H1 (cell line): ENCODE measurements at regions not wholly inside any gene's neighbourhood (a gene's known extent, or its start where the extent isn't known, plus 50 kb on each side); places are given as distances from the start of the nearest gene placed in this dataset.

ENCODE experiments used
- CTBP2 ChIP-seq: IDR thresholded peaks from 2 replicates; pipeline ENCODE4 v1.7.0; 2011; ENCODE audit warnings: borderline replicate concordance, mild to moderate bottlenecking, moderate library complexity, mixed read lengths, low read length; ENCODE audit not compliant: insufficient read depth, insufficient read length
- EP300 ChIP-seq, 2 experiments: IDR thresholded peaks; 1 replicate in 1 of 2; 2 replicates in 1 of 2; pipeline ENCODE4 v1.6.1; 2011 to 2012; ENCODE audit warnings: low read depth in 2 of 2, low read length in 2 of 2, mild to moderate bottlenecking in 2 of 2, borderline replicate concordance in 1 of 2, inconsistent platforms in 1 of 2, moderate library complexity in 1 of 2
- FOSL1 ChIP-seq: IDR thresholded peaks from 2 replicates; pipeline ENCODE4 v1.6.1; 2011; ENCODE audit warnings: mild to moderate bottlenecking, low read depth, low read length, moderate library complexity; ENCODE audit not compliant: insufficient read depth
- GABPA ChIP-seq: IDR thresholded peaks from 2 replicates; pipeline ENCODE4 v1.6.1; 2011; ENCODE audit warnings: mild to moderate bottlenecking, low read length, moderate library complexity, borderline replicate concordance; ENCODE audit not compliant: insufficient read depth
- KDM5A ChIP-seq: fragments of 200-600 bp; IDR thresholded peaks from 2 replicates; pipeline ENCODE4 v1.7.1; 2012; ENCODE audit warnings: mild to moderate bottlenecking, low read length, inconsistent platforms, mixed read lengths
- PHF8 ChIP-seq: fragments of 200-600 bp; sonication (generic); conservative IDR thresholded peaks from 2 replicates; pipeline ENCODE4 v1.7.1; 2012; ENCODE audit warnings: low read depth, mild to moderate bottlenecking, inconsistent platforms, low read length, moderate library complexity
- POLR2AphosphoS5 ChIP-seq: IDR thresholded peaks from 2 replicates; pipeline ENCODE4 v1.6.1; 2011; ENCODE audit warnings: low read depth, low read length
- POU5F1 ChIP-seq: IDR thresholded peaks from 2 replicates; pipeline ENCODE4 v1.6.1; 2011; ENCODE audit warnings: low read depth, mild to moderate bottlenecking, low read length, moderate library complexity
- RNF2 ChIP-seq: fragments of 200-900, 300-1000 bp; sonication (generic); IDR thresholded peaks from 2 replicates; pipeline ENCODE4 v1.7.1; 2016; ENCODE audit warnings: borderline replicate concordance, low read depth, mild to moderate bottlenecking, antibody characterized with exemption, low read length; ENCODE audit not compliant: poor library complexity, severe bottlenecking; ENCODE audit errors: missing control alignments
- SIN3A ChIP-seq, 2 experiments: IDR thresholded peaks in 1 of 2; conservative IDR thresholded peaks in 1 of 2; 2 replicates each; pipeline ENCODE4 v1.6.1; 2011 to 2012; ENCODE audit warnings: low read length in 2 of 2, improper control_type of control experiment in 1 of 2, low read depth in 1 of 2, mild to moderate bottlenecking in 1 of 2
- SIX5 ChIP-seq: IDR thresholded peaks from 2 replicates; pipeline ENCODE4 v1.6.1; 2011; ENCODE audit warnings: mild to moderate bottlenecking, low read depth, low read length
- SP1 ChIP-seq: IDR thresholded peaks from 2 replicates; pipeline ENCODE4 v1.6.1; 2011; ENCODE audit warnings: low read depth, low read length
- SP4 ChIP-seq: IDR thresholded peaks from 2 replicates; pipeline ENCODE4 v1.6.1; 2012; ENCODE audit warnings: low read length, inconsistent platforms
- TBP ChIP-seq: IDR thresholded peaks from 2 replicates; pipeline ENCODE4 v1.6.1; 2011; ENCODE audit warnings: low read depth, low read length, improper control_type of control experiment

DNA sequence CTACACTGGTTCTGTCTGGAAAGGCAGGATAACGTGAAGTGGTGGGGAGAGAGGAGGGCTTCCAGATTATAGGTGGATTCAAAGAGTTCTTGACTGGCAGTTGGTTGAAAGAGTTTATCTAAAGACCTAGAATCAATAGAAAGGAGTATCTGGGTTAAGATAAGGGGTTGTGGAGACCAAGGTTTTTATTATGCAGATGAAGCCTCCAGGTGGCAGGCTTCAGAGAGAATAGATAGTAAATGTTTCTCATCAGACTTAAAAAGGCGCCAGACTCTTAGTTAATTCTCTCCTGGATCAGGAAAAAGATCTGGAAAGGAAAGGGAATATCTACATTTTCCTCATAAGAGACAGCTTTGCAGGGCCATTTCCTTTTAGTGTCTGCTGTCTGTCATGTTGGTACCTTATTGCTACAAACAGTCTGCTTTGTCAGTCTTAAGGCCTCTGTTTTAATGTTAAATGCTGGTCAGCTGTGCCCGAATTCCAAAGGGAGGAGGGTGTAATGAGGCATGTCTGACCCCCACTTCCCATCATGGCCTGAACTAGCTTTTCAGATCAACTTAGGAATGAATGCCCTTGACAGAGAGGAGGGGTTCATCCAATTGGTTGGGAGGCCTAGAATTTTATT lies 401.3 kb downstream of the FUT8 start (continued):
- TF ChIP-seq SIN3A (conservative IDR thresholded peaks at IDR 0.05 in 1 of 2, IDR thresholded peaks at IDR 0.05 in 1 of 2; ENCODE audit: low read depth in 1 of 2, low read length in 2 of 2): peak in 1 of 2 experiments; percentile 76; a peak in 2 of 4 replicates
- no peak for TF ChIP-seq POU5F1
- no peak for TF ChIP-seq SIX5
- TF ChIP-seq SP4: no peak
- no peak for TF ChIP-seq FOSL1
- TF ChIP-seq CTBP2: no peak
- no peak for TF ChIP-seq POLR2AphosphoS5
- no peak for TF ChIP-seq RNF2
- no peak for TF ChIP-seq GABPA
- no peak for TF ChIP-seq TBP
- TF ChIP-seq PHF8: no peak
- no peak for TF ChIP-seq KDM5A
- no peak for TF ChIP-seq EP300 (IDR thresholded peaks at IDR 0.05; ENCODE audit: borderline replicate concordance in 1 of 2, low read depth in 2 of 2, low read length in 2 of 2)
- 0 out of 2 replicates have a peak, but pooled peaks have one; percentile 23 for TF ChIP-seq SP1
